ENCODE measurements at regions not wholly inside any gene's neighbourhood (a gene's known extent, or its start where the extent isn't known, plus 50 kb on each side); places are given as distances from the start of the nearest gene placed in this dataset.

GRCh38 chr14:100955201-100955600 lies 51.7 kb upstream of the RTL1 start:
- Mint-ChIP-seq H3K4me1 (no peaks in the 10 kb centered on the region), H3K27me3 (ENCODE audit: low read depth in 3 of 3) (peaks cover 0 to 1% (median 0%) of the 10 kb centered on the region in 3 donors), H3K4me3 (no peak overlapping the region), H3K9me3 (peaks cover 0 to 2% (median 0%) of the 10 kb centered on the region in 7 donors), H3K27ac (no peak overlapping the region), H3K36me3 (no peaks in the 10 kb centered on the region)
- intact Hi-C loops (cut with micrococcal nuclease) = no loop called here
- no CpG with 5 or more reads among the region's 2 CpGs for WGBS (ENCODE audit: insufficient coverage)
- H3K79me2 ChIP-seq (ENCODE audit: insufficient read depth, low read length) = no peaks in the 10 kb centered on the region
- H3K27me3 ChIP-seq (ENCODE audit: control insufficient read depth in 2 of 2, insufficient read depth in 2 of 2, low read length in 2 of 2) = no peaks in the 10 kb centered on the region
- H3K4me1 ChIP-seq (ENCODE audit: control insufficient read depth in 1 of 2, insufficient read depth in 2 of 2, low read length in 2 of 2) = no peaks in the 10 kb centered on the region
- H3K36me3 ChIP-seq (replicated peaks in 1 of 2; ENCODE audit: control insufficient read depth in 1 of 2, insufficient read depth in 2 of 2, low read length in 2 of 2) = no peaks in the 10 kb centered on the region
- H3K9ac ChIP-seq (ENCODE audit: insufficient read depth, low read length, poor library complexity, severe bottlenecking) = no peak overlapping the region
- no peak for TF ChIP-seq CTCF (IDR thresholded peaks at IDR 0.05)
- H4K20me1 ChIP-seq (ENCODE audit: insufficient read depth, low read length) = no peaks in the 10 kb centered on the region
- no peak for DNase-seq
- no peaks in the 10 kb centered on the region for H3K9me3 ChIP-seq (replicated peaks in 1 of 2; ENCODE audit: control insufficient read depth in 1 of 2, insufficient read depth in 1 of 2, low read length in 2 of 2)
- H3K4me3 ChIP-seq (replicated peaks in 1 of 3; ENCODE audit: low read depth in 2 of 3, low read length in 3 of 3) = no peak overlapping the region
- H2AFZ ChIP-seq (ENCODE audit: insufficient read depth, low read depth, low read length, poor library complexity, severe bottlenecking) = no peak overlapping the region
- no peak overlapping the region for H3K4me2 ChIP-seq (replicated peaks; ENCODE audit: extremely low read depth, low read length, poor library complexity, severe bottlenecking)
- no peak overlapping the region for H3K27ac ChIP-seq (ENCODE audit: low read depth in 1 of 2, low read length in 2 of 2)

GRCh38 chr14:100962494-100962893 lies 59.0 kb upstream of the RTL1 start:
- TF ChIP-seq CTCF (IDR thresholded peaks at IDR 0.05) = no peak
- H3K4me3 Mint-ChIP-seq = no peak overlapping the region
- Histone ChIP-seq H3K27me3 (ENCODE audit: control insufficient read depth in 2 of 2, insufficient read depth in 2 of 2, low read length in 2 of 2) (no peaks in the 10 kb centered on the region), H3K4me2 (replicated peaks; ENCODE audit: extremely low read depth, low read length, poor library complexity, severe bottlenecking) (no peak overlapping the region), H3K27ac (ENCODE audit: low read depth in 1 of 2, low read length in 2 of 2) (no peak overlapping the region), H3K79me2 (ENCODE audit: insufficient read depth, low read length) (no peaks in the 10 kb centered on the region), H3K9me3 (replicated peaks in 1 of 2; ENCODE audit: control insufficient read depth in 1 of 2, insufficient read depth in 1 of 2, low read length in 2 of 2) (no peaks in the 10 kb centered on the region), H3K4me3 (replicated peaks in 1 of 3; ENCODE audit: low read depth in 2 of 3, low read length in 3 of 3) (no peak overlapping the region), H3K4me1 (ENCODE audit: control insufficient read depth in 1 of 2, insufficient read depth in 2 of 2, low read length in 2 of 2) (no peaks in the 10 kb centered on the region), H3K9ac (ENCODE audit: insufficient read depth, low read length, poor library complexity, severe bottlenecking) (no peak overlapping the region), H3K36me3 (replicated peaks in 1 of 2; ENCODE audit: control insufficient read depth in 1 of 2, insufficient read depth in 2 of 2, low read length in 2 of 2) (no peaks in the 10 kb centered on the region), H4K20me1 (ENCODE audit: insufficient read depth, low read length) (no peaks in the 10 kb centered on the region), H2AFZ (ENCODE audit: insufficient read depth, low read depth, low read length, poor library complexity, severe bottlenecking) (no peak overlapping the region)
- DNase-seq = no peak
- intact Hi-C loops (cut with micrococcal nuclease) = no loop called here
- no peaks in the 10 kb centered on the region for H3K4me1 Mint-ChIP-seq
- H3K27me3 Mint-ChIP-seq (ENCODE audit: low read depth in 3 of 3) = peaks cover 1 to 3% (median 2%) of the 10 kb centered on the region in 3 donors
- no CpG with 5 or more reads among the region's 1 CpG for WGBS (ENCODE audit: insufficient coverage)
- H3K9me3 Mint-ChIP-seq = peaks cover 0 to 4% (median 0%) of the 10 kb centered on the region in 7 donors
- no peak overlapping the region for H3K27ac Mint-ChIP-seq
- H3K36me3 Mint-ChIP-seq = no peaks in the 10 kb centered on the region

Measured in CD14-positive monocyte (primary cell).